ENCODE measurements at regions not wholly inside any gene's neighbourhood (a gene's known extent, or its start where the extent isn't known, plus 50 kb on each side); places are given as distances from the start of the nearest gene placed in this dataset.

DNA sequence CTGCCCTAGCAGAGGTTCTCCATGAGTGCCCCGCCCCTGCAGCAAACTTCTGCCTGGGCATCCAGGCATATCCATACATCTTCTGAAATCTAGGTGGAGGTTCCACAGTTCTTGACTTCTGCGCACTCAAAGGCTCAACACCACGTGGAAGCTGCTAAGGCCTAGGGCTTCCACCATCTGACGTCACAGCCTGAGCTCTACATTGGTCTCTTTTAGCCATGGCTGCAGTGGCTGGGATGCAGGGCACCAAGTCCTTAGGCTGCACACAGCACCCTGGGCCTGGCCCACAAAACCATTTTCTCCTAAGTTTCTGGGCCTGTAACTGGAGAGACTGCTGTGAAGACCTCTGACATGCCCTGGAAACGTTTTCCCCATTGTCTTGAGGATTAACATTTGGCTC lies 272.6 kb upstream of the PLXNA2 start:
- TF ChIP-seq, protein P1, sequence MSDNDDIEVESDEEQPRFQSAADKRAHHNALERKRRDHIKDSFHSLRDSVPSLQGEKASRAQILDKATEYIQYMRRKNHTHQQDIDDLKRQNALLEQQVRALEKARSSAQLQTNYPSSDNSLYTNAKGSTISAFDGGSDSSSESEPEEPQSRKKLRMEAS (IDR thresholded peaks at IDR 0.05): no peak
- no peak for TF ChIP-seq EP300 (IDR thresholded peaks at IDR 0.05; ENCODE audit: borderline replicate concordance)
- TF ChIP-seq RAD21 (IDR thresholded peaks at IDR 0.05; ENCODE audit: low read depth): no peak
- no peak for TF ChIP-seq TEAD4 (IDR thresholded peaks at IDR 0.05)
- no peak for TF ChIP-seq NFIC (IDR thresholded peaks at IDR 0.05)
- no peak for TF ChIP-seq TAF1 (IDR thresholded peaks at IDR 0.05; ENCODE audit: low read depth)
- TF ChIP-seq, protein P2, sequence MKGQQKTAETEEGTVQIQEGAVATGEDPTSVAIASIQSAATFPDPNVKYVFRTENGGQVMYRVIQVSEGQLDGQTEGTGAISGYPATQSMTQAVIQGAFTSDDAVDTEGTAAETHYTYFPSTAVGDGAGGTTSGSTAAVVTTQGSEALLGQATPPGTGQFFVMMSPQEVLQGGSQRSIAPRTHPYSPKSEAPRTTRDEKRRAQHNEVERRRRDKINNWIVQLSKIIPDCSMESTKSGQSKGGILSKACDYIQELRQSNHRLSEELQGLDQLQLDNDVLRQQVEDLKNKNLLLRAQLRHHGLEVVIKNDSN (IDR thresholded peaks at IDR 0.05): no peak
- no peak for TF ChIP-seq TCF12 (IDR thresholded peaks at IDR 0.05; ENCODE audit: low read depth)

DNA sequence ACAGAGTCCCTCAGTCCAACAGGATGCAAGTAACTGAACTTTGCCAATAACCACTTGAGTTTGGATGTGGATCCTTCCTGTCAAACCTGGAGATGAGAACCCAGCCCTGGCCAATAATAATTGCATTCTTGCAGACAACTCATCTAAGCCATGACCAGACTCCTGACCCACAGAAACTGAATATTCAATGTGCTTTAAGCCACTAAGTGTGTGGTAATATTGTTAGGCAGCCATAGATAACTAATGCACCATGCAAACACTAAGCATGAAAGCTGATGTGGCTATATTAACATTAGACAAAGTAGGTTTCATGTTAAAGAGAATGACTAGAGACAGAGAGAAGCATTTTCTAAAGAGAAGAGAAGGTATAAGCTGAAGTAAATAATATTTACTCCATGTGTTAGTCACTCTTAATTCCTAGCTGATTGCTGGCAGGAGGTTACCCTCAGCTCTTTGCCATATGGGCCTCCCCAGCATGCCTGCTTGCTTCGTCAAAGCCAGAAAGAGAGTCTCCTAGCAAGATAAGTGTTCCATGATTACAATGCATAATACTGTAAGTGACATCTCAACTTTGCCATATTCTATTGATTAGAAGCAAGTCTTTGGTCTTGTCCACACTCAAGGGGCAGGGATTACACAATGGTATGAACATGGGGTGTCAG lies 276.4 kb upstream of the PLXNA2 start:
- no peak for TF ChIP-seq NFIC (IDR thresholded peaks at IDR 0.05)
- TF ChIP-seq, protein P2 (IDR thresholded peaks at IDR 0.05): no peak
- no peak for TF ChIP-seq CEBPB (IDR thresholded peaks at IDR 0.05)
- TF ChIP-seq ZBTB7A (IDR thresholded peaks at IDR 0.05; ENCODE audit: low read depth): no peak
- TF ChIP-seq CREB1 (IDR thresholded peaks at IDR 0.05; ENCODE audit: low read depth): no peak
- no peak for TF ChIP-seq EGR1 (IDR thresholded peaks at IDR 0.05)
- TF ChIP-seq TEAD4 (IDR thresholded peaks at IDR 0.05): no peak
- TF ChIP-seq YY1 (IDR thresholded peaks at IDR 0.05; ENCODE audit: low read depth): no peak
- no peak for TF ChIP-seq EP300 (IDR thresholded peaks at IDR 0.05; ENCODE audit: borderline replicate concordance)
- TF ChIP-seq TAF1 (IDR thresholded peaks at IDR 0.05; ENCODE audit: low read depth): no peak

DNA sequence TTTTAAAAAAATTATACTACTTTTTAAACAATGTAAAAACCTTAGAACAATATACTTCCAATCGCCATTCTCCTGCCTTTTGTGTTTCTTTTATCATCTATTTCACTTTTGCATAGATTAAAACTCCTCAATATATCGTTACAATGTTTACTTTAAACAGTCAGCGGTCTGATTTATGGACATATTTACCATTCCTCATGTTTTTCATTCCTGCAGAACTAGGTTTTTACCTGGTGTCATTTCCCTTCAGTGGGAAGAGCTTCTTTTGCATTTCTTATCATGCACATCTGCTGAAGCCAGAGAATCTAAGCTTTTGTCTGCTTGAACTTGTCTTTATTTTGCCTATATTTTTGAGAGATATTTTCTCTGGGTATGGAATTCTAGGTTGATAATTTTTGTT lies 277.4 kb upstream of the PLXNA2 start:
- TF ChIP-seq, protein P3, sequence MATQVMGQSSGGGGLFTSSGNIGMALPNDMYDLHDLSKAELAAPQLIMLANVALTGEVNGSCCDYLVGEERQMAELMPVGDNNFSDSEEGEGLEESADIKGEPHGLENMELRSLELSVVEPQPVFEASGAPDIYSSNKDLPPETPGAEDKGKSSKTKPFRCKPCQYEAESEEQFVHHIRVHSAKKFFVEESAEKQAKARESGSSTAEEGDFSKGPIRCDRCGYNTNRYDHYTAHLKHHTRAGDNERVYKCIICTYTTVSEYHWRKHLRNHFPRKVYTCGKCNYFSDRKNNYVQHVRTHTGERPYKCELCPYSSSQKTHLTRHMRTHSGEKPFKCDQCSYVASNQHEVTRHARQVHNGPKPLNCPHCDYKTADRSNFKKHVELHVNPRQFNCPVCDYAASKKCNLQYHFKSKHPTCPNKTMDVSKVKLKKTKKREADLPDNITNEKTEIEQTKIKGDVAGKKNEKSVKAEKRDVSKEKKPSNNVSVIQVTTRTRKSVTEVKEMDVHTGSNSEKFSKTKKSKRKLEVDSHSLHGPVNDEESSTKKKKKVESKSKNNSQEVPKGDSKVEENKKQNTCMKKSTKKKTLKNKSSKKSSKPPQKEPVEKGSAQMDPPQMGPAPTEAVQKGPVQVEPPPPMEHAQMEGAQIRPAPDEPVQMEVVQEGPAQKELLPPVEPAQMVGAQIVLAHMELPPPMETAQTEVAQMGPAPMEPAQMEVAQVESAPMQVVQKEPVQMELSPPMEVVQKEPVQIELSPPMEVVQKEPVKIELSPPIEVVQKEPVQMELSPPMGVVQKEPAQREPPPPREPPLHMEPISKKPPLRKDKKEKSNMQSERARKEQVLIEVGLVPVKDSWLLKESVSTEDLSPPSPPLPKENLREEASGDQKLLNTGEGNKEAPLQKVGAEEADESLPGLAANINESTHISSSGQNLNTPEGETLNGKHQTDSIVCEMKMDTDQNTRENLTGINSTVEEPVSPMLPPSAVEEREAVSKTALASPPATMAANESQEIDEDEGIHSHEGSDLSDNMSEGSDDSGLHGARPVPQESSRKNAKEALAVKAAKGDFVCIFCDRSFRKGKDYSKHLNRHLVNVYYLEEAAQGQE (IDR thresholded peaks at IDR 0.05; ENCODE audit: low read depth): no peak
- TF ChIP-seq EP300 (IDR thresholded peaks at IDR 0.05; ENCODE audit: borderline replicate concordance) (no peak), RAD21 (IDR thresholded peaks at IDR 0.05; ENCODE audit: low read depth) (no peak)

GRCh38 chr1:208523007-208523406 lies 278.8 kb upstream of the PLXNA2 start:
- TF ChIP-seq EGR1 (IDR thresholded peaks at IDR 0.05): no peak
- no peak for TF ChIP-seq TAF1 (IDR thresholded peaks at IDR 0.05; ENCODE audit: low read depth)
- TF ChIP-seq ZBTB7A (IDR thresholded peaks at IDR 0.05; ENCODE audit: low read depth): no peak
- no peak for TF ChIP-seq TEAD4 (IDR thresholded peaks at IDR 0.05)
- TF ChIP-seq, protein P1 (IDR thresholded peaks at IDR 0.05): no peak
- no peak for TF ChIP-seq EP300 (IDR thresholded peaks at IDR 0.05; ENCODE audit: borderline replicate concordance)
- TF ChIP-seq, protein P3 (IDR thresholded peaks at IDR 0.05; ENCODE audit: low read depth): no peak

- TF ChIP-seq EGR1 (IDR thresholded peaks at IDR 0.05) (no peak), FOXM1 (IDR thresholded peaks at IDR 0.05; ENCODE audit: borderline replicate concordance, low read depth) (no peak), RAD21 (IDR thresholded peaks at IDR 0.05; ENCODE audit: low read depth) (no peak), TAF1 (IDR thresholded peaks at IDR 0.05; ENCODE audit: low read depth) (no peak), CREB1 (IDR thresholded peaks at IDR 0.05; ENCODE audit: low read depth) (no peak), EP300 (IDR thresholded peaks at IDR 0.05; ENCODE audit: borderline replicate concordance) (no peak), TEAD4 (IDR thresholded peaks at IDR 0.05) (no peak), NFIC (IDR thresholded peaks at IDR 0.05) (no peak)
- TF ChIP-seq, protein P2 (IDR thresholded peaks at IDR 0.05): no peak
- TF ChIP-seq, protein P1 (IDR thresholded peaks at IDR 0.05): no peak
Measured at GRCh38 chr1:208524376-208524775, 280.2 kb upstream of the PLXNA2 start.

DNA sequence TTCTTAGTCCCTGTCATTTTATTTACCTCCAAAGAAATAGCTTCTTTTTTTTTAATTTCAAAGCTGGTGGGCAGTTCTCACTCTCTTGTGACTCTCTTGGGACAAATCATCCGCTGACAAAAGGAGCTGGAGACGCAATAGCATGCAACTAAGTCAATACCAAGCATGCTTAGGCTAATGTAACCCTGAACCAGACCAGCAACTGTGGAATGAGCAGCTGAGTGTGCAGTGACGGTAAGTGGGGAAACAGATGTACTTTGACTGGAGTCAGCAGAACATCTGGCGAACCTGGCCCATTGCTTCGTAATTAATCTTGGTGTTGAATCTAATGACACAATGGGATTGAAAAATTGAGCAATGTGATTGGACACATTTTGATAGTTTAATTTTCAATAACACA lies 280.7 kb upstream of the PLXNA2 start:
- no peak for TF ChIP-seq TCF12 (IDR thresholded peaks at IDR 0.05; ENCODE audit: low read depth)
- TF ChIP-seq, protein P1 (IDR thresholded peaks at IDR 0.05): no peak

All from Ishikawa (cell line).